ENCODE measurements at regions not wholly inside any gene's neighbourhood (a gene's known extent, or its start where the extent isn't known, plus 50 kb on each side); places are given as distances from the start of the nearest gene placed in this dataset.

GRCh38 chr3:82416349-82416748 lies 654.9 kb upstream of the GBE1 start:
- Histone ChIP-seq H3K27me3 (ENCODE audit: control insufficient read depth, insufficient read depth, low read length) (no peaks in the 10 kb centered on the region), H3K9ac (ENCODE audit: low read depth, low read length) (no peak overlapping the region), H3K4me3 (ENCODE audit: low read depth, low read length) (no peak overlapping the region), H3K27ac (ENCODE audit: low read depth, low read length) (no peak overlapping the region), H3K36me3 (ENCODE audit: control insufficient read depth, insufficient read depth, low read length) (no peaks in the 10 kb centered on the region), H3K9me3 (ENCODE audit: control insufficient read depth, insufficient read depth, low read length) (no peaks in the 10 kb centered on the region), H3K4me1 (ENCODE audit: control insufficient read depth, insufficient read depth, low read length) (peaks cover 4% of the 10 kb centered on the region; the same call in 1 of the 2 replicates)

GRCh38 chr3:82413171-82413570 lies 651.7 kb upstream of the GBE1 start:
- Histone ChIP-seq H3K27me3 (ENCODE audit: control insufficient read depth, insufficient read depth, low read length) (no peaks in the 10 kb centered on the region), H3K4me1 (ENCODE audit: control insufficient read depth, insufficient read depth, low read length) (peaks cover 4% of the 10 kb centered on the region; the same call in 1 of the 2 replicates), H3K9ac (ENCODE audit: low read depth, low read length) (no peak overlapping the region), H3K4me3 (ENCODE audit: low read depth, low read length) (no peak overlapping the region), H3K36me3 (ENCODE audit: control insufficient read depth, insufficient read depth, low read length) (no peaks in the 10 kb centered on the region), H3K27ac (ENCODE audit: low read depth, low read length) (no peak overlapping the region), H3K9me3 (ENCODE audit: control insufficient read depth, insufficient read depth, low read length) (no peaks in the 10 kb centered on the region)

GRCh38 chr3:82410366-82410765 lies 648.9 kb upstream of the GBE1 start:
- Histone ChIP-seq H3K27me3 (ENCODE audit: control insufficient read depth, insufficient read depth, low read length) (no peaks in the 10 kb centered on the region), H3K4me1 (ENCODE audit: control insufficient read depth, insufficient read depth, low read length) (0 out of 2 replicates have a peak, but pooled peaks cover 4% of the 10 kb centered on the region), H3K4me3 (ENCODE audit: low read depth, low read length) (no peak overlapping the region), H3K9ac (ENCODE audit: low read depth, low read length) (no peak overlapping the region), H3K27ac (ENCODE audit: low read depth, low read length) (no peak overlapping the region), H3K9me3 (ENCODE audit: control insufficient read depth, insufficient read depth, low read length) (no peaks in the 10 kb centered on the region), H3K36me3 (ENCODE audit: control insufficient read depth, insufficient read depth, low read length) (no peaks in the 10 kb centered on the region)

GRCh38 chr3:82409842-82410241 lies 648.4 kb upstream of the GBE1 start:
- Histone ChIP-seq H3K4me3 (ENCODE audit: low read depth, low read length) (no peak overlapping the region), H3K27ac (ENCODE audit: low read depth, low read length) (no peak overlapping the region), H3K9me3 (ENCODE audit: control insufficient read depth, insufficient read depth, low read length) (no peaks in the 10 kb centered on the region), H3K4me1 (ENCODE audit: control insufficient read depth, insufficient read depth, low read length) (0 out of 2 replicates have a peak, but pooled peaks cover 4% of the 10 kb centered on the region), H3K36me3 (ENCODE audit: control insufficient read depth, insufficient read depth, low read length) (no peaks in the 10 kb centered on the region), H3K27me3 (ENCODE audit: control insufficient read depth, insufficient read depth, low read length) (no peaks in the 10 kb centered on the region), H3K9ac (ENCODE audit: low read depth, low read length) (no peak overlapping the region)

- Histone ChIP-seq H3K9ac (ENCODE audit: low read depth, low read length) (no peak overlapping the region), H3K36me3 (ENCODE audit: control insufficient read depth, insufficient read depth, low read length) (no peaks in the 10 kb centered on the region), H3K4me3 (ENCODE audit: low read depth, low read length) (no peak overlapping the region), H3K27ac (ENCODE audit: low read depth, low read length) (no peak overlapping the region), H3K9me3 (ENCODE audit: control insufficient read depth, insufficient read depth, low read length) (no peaks in the 10 kb centered on the region; the same call in 1 of the 2 replicates), H3K4me1 (ENCODE audit: control insufficient read depth, insufficient read depth, low read length) (no peaks in the 10 kb centered on the region), H3K27me3 (ENCODE audit: control insufficient read depth, insufficient read depth, low read length) (no peaks in the 10 kb centered on the region)
These were observed 630.8 kb upstream of the GBE1 start for GRCh38 chr3:82392203-82392775.

GRCh38 chr3:82390868-82391267 lies 629.4 kb upstream of the GBE1 start:
- H3K9me3 ChIP-seq (ENCODE audit: control insufficient read depth, insufficient read depth, low read length) = no peaks in the 10 kb centered on the region; the same call in 1 of the 2 replicates
- H3K27me3 ChIP-seq (ENCODE audit: control insufficient read depth, insufficient read depth, low read length) = no peaks in the 10 kb centered on the region
- H3K4me1 ChIP-seq (ENCODE audit: control insufficient read depth, insufficient read depth, low read length) = no peaks in the 10 kb centered on the region
- no peak overlapping the region for H3K4me3 ChIP-seq (ENCODE audit: low read depth, low read length)
- H3K9ac ChIP-seq (ENCODE audit: low read depth, low read length) = no peak overlapping the region
- H3K36me3 ChIP-seq (ENCODE audit: control insufficient read depth, insufficient read depth, low read length) = no peaks in the 10 kb centered on the region
- no peak overlapping the region for H3K27ac ChIP-seq (ENCODE audit: low read depth, low read length)

GRCh38 chr3:82386647-82387046 lies 625.2 kb upstream of the GBE1 start:
- no peaks in the 10 kb centered on the region for H3K36me3 ChIP-seq (ENCODE audit: control insufficient read depth, insufficient read depth, low read length)
- no peak overlapping the region for H3K4me3 ChIP-seq (ENCODE audit: low read depth, low read length)
- H3K27ac ChIP-seq (ENCODE audit: low read depth, low read length) = no peak overlapping the region
- no peaks in the 10 kb centered on the region; the same call in 1 of the 2 replicates for H3K9me3 ChIP-seq (ENCODE audit: control insufficient read depth, insufficient read depth, low read length)
- no peaks in the 10 kb centered on the region for H3K27me3 ChIP-seq (ENCODE audit: control insufficient read depth, insufficient read depth, low read length)
- H3K9ac ChIP-seq (ENCODE audit: low read depth, low read length) = no peak overlapping the region
- H3K4me1 ChIP-seq (ENCODE audit: control insufficient read depth, insufficient read depth, low read length) = no peaks in the 10 kb centered on the region

- Histone ChIP-seq H3K27ac (ENCODE audit: low read depth, low read length) (no peak overlapping the region), H3K4me1 (ENCODE audit: control insufficient read depth, insufficient read depth, low read length) (no peaks in the 10 kb centered on the region), H3K4me3 (ENCODE audit: low read depth, low read length) (no peak overlapping the region), H3K27me3 (ENCODE audit: control insufficient read depth, insufficient read depth, low read length) (no peaks in the 10 kb centered on the region), H3K9me3 (ENCODE audit: control insufficient read depth, insufficient read depth, low read length) (peaks cover 8% of the 10 kb centered on the region), H3K9ac (ENCODE audit: low read depth, low read length) (no peak overlapping the region), H3K36me3 (ENCODE audit: control insufficient read depth, insufficient read depth, low read length) (no peaks in the 10 kb centered on the region)
These were observed 622.7 kb upstream of the GBE1 start for GRCh38 chr3:82384181-82384580.

- no peaks in the 10 kb centered on the region for H3K4me1 ChIP-seq (ENCODE audit: control insufficient read depth, insufficient read depth, low read length)
- no peaks in the 10 kb centered on the region for H3K27me3 ChIP-seq (ENCODE audit: control insufficient read depth, insufficient read depth, low read length)
- no peak overlapping the region for H3K4me3 ChIP-seq (ENCODE audit: low read depth, low read length)
- H3K9me3 ChIP-seq (ENCODE audit: control insufficient read depth, insufficient read depth, low read length) = peaks cover 21% of the 10 kb centered on the region
- no peaks in the 10 kb centered on the region for H3K36me3 ChIP-seq (ENCODE audit: control insufficient read depth, insufficient read depth, low read length)
- H3K9ac ChIP-seq (ENCODE audit: low read depth, low read length) = no peak overlapping the region
- no peak overlapping the region for H3K27ac ChIP-seq (ENCODE audit: low read depth, low read length)
These were observed 621.4 kb upstream of the GBE1 start for GRCh38 chr3:82382831-82383230.

- H3K27me3 ChIP-seq (ENCODE audit: control insufficient read depth, insufficient read depth, low read length) = no peaks in the 10 kb centered on the region
- no peak overlapping the region for H3K9ac ChIP-seq (ENCODE audit: low read depth, low read length)
- no peaks in the 10 kb centered on the region for H3K36me3 ChIP-seq (ENCODE audit: control insufficient read depth, insufficient read depth, low read length)
- H3K9me3 ChIP-seq (ENCODE audit: control insufficient read depth, insufficient read depth, low read length) = peaks cover 47% of the 10 kb centered on the region
- no peak overlapping the region for H3K27ac ChIP-seq (ENCODE audit: low read depth, low read length)
- H3K4me3 ChIP-seq (ENCODE audit: low read depth, low read length) = no peak overlapping the region
- H3K4me1 ChIP-seq (ENCODE audit: control insufficient read depth, insufficient read depth, low read length) = no peaks in the 10 kb centered on the region
These were observed 616.9 kb upstream of the GBE1 start for GRCh38 chr3:82378392-82378791.

GRCh38 chr3:82376883-82377282 lies 615.4 kb upstream of the GBE1 start:
- Histone ChIP-seq H3K36me3 (ENCODE audit: control insufficient read depth, insufficient read depth, low read length) (no peaks in the 10 kb centered on the region), H3K4me1 (ENCODE audit: control insufficient read depth, insufficient read depth, low read length) (no peaks in the 10 kb centered on the region), H3K27ac (ENCODE audit: low read depth, low read length) (no peak overlapping the region), H3K4me3 (ENCODE audit: low read depth, low read length) (no peak overlapping the region; the same call in 1 of the 2 replicates), H3K9ac (ENCODE audit: low read depth, low read length) (no peak overlapping the region), H3K27me3 (ENCODE audit: control insufficient read depth, insufficient read depth, low read length) (no peaks in the 10 kb centered on the region), H3K9me3 (ENCODE audit: control insufficient read depth, insufficient read depth, low read length) (peaks cover 47% of the 10 kb centered on the region)
